T-helper 2 cell treated with Interferon-gamma antibody and Interleukin-4, amounts not matched to agents 5 μg/mL and 100 μg/mL, for 36 hours (primary cell): ENCODE measurements at regions not wholly inside any gene's neighbourhood (a gene's known extent, or its start where the extent isn't known, plus 50 kb on each side); places are given as distances from the start of the nearest gene placed in this dataset.

ENCODE experiments used
- DNase-seq: peaks from one replicate; pipeline ENCODE4 v3.0.0; 2021; ENCODE audit warnings: low spot score
- H3K27ac Mint-ChIP-seq: one replicate; pipeline ENCODE4 v1.8.0; 2021; ENCODE audit warnings: mild to moderate bottlenecking, mixed read lengths
- H3K27me3 Mint-ChIP-seq: one replicate; pipeline ENCODE4 v1.8.0; 2021; ENCODE audit warnings: low read depth, mixed read lengths
- H3K36me3 Mint-ChIP-seq: one replicate; pipeline ENCODE4 v1.8.0; 2021; ENCODE audit warnings: low read depth, mixed read lengths
- H3K4me1 Mint-ChIP-seq: one replicate; pipeline ENCODE4 v1.8.0; 2021; ENCODE audit warnings: low read depth, mixed read lengths
- H3K4me3 Mint-ChIP-seq: one replicate; pipeline ENCODE4 v1.8.0; 2022; ENCODE audit warnings: mild to moderate bottlenecking, moderate library complexity, mixed read lengths
- H3K9me3 Mint-ChIP-seq: one replicate; pipeline ENCODE4 v1.8.0; 2021; ENCODE audit warnings: mixed read lengths

DNA sequence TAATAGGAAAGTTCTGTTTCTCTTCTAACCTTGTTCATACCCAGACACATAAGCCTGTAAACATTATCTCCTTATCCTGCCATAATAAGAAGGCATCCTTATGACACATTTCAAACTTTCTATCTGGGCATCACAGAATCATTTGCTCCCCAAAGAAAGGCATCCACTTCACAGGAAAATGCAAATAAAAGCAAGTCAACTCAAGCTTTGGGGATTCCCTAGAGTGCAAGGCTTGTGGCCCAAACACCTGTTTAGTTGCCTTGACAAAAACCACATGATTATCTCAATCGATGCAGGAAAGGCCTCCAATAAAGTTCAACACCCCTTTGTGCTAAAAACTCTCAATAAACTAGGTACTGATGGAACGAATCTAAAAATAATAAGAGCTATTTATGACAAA lies 195.7 kb upstream of the GALNT5 start:
- Mint-ChIP-seq H3K27me3 (peaks cover 8% of the 10 kb centered on the region), H3K4me1 (no peaks in the 10 kb centered on the region), H3K4me3 (no peak overlapping the region), H3K9me3 (no peaks in the 10 kb centered on the region), H3K27ac (no peak overlapping the region), H3K36me3 (no peaks in the 10 kb centered on the region)
- DNase-seq, result no peak

DNA sequence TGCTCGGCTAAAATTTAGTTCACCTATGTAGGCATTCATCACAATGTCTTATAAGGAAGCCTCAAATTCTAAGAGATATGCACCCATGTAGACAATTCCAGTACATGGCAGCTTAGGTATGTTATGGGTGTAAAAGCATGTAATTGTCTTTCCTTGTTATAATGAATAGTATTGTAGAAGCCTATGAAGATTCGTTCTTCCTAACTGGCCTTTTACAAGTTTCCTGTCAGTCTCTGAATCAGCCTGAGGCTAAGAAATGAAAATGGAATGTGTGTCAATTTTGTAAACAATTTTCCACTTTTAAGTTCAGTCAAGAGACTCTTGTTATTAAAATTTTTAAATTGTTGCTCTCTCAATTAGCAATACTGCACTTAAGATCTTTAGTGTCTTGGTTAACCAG lies 189.9 kb upstream of the GALNT5 start:
- Mint-ChIP-seq H3K27ac (no peak overlapping the region), H3K9me3 (no peaks in the 10 kb centered on the region), H3K4me3 (no peak overlapping the region), H3K36me3 (no peaks in the 10 kb centered on the region), H3K27me3 (peaks cover 2% of the 10 kb centered on the region), H3K4me1 (no peaks in the 10 kb centered on the region)
- no peak for DNase-seq

DNA sequence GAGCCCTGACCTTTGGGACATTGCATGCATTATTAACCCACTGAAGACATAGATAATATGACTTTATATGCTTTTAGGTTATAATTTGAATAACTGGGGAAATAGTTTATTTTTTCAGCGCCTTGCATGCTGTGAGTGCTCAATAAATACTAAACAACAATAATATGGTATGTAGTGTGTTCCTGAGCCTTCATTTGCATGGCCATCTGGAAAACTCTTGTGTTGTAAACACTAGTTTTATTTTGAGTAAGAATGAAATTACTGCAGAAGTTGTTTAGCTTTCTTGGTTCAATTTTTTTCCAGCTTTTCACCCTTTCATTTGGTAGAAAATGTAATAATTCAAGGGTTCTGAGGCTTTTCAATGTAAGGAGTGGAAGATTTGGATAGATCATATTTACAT lies 189.3 kb upstream of the GALNT5 start:
- no peaks in the 10 kb centered on the region for H3K4me1 Mint-ChIP-seq
- no peak overlapping the region for H3K4me3 Mint-ChIP-seq
- no peaks in the 10 kb centered on the region for H3K36me3 Mint-ChIP-seq
- H3K27ac Mint-ChIP-seq, result no peak overlapping the region
- peaks cover 2% of the 10 kb centered on the region for H3K27me3 Mint-ChIP-seq
- no peak for DNase-seq
- H3K9me3 Mint-ChIP-seq, result no peaks in the 10 kb centered on the region

DNA sequence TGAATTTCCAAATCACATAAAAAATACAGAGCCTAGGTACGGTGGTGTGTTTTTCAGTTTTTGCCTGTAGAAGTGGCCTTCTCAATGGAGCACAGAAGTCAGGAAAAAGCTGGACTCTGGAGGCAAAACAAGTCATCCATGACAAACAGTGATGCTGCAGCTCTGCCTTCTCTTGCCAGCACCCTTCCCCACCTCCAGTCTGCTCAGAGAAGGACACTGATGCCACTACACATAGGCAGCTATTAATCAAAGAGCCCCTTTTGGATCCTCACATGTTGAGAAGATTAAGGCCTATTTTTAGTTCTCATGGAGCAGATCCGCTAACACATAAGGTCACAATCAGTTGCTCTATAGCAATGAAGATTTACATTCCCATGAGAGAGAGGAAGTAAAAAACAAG lies 181.6 kb upstream of the GALNT5 start:
- H3K27ac Mint-ChIP-seq, result no peak overlapping the region
- no peaks in the 10 kb centered on the region for H3K27me3 Mint-ChIP-seq

DNA sequence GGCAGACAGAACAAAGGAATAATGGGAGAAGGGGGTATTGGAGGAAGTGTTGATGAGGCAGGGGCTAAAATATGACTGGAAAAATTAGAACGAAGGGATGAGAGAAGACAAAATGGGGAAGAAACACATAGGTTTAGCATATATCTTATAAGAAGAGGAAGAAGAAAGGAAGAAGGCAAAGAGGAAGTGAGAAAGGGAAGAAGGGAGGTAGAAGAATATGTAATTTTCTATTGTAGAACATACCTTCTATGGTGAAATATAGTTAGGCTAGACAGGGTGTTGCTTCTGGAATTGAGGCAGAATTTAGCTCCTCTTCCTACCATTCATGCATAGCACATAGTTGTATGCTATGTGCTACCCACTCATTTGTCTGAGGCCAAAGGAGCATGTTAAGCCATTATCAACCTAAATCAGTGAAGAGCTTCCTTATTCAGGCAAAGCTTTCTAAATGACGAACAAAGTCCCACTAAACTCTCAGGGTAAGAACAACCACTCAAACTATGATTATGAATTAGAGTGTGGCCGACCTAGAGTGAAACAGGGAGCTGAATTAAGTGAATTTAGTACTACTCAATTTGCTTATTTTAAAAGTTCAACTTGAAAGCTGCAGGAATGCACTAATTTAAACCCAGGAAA lies 180.9 kb upstream of the GALNT5 start:
- Mint-ChIP-seq H3K4me1 (no peaks in the 10 kb centered on the region), H3K27me3 (no peaks in the 10 kb centered on the region), H3K9me3 (no peaks in the 10 kb centered on the region), H3K27ac (no peak overlapping the region), H3K4me3 (no peak overlapping the region), H3K36me3 (no peaks in the 10 kb centered on the region)
- DNase-seq, result no peak

More for the DNA sequence above, 181.6 kb upstream of the GALNT5 start:
- Mint-ChIP-seq H3K4me1 (no peaks in the 10 kb centered on the region), H3K9me3 (no peaks in the 10 kb centered on the region), H3K36me3 (no peaks in the 10 kb centered on the region), H3K4me3 (no peak overlapping the region)
- DNase-seq, result no peak

DNA sequence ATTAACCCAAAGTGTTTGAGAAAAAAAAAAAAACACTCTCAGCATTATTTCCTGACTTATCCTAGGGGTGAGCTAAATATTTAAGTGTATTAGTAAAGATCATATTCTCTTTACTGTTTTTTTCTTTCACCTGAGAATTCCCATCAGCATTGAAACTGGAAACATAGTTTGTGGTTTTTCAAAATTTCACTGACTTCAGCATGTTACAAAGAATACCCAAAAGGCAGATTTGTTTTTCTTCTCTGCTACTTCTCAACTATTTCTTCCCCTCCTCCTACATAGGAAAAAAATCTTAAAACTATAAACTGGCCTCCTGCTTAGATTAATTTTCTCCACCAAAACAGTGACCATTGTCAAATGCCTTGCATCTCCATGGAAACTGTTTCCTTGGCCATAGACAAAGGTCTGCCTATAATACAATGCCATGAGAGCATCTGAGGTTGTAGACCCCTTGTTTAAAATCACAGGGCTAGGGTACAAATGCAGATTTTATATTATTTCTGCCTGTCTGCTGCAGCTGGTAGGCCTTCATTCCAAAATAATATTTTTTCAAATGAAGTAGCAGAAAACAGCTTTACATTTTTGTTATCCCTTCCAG lies 179.7 kb upstream of the GALNT5 start:
- H3K9me3 Mint-ChIP-seq, result no peaks in the 10 kb centered on the region
- no peak overlapping the region for H3K4me3 Mint-ChIP-seq

DNA sequence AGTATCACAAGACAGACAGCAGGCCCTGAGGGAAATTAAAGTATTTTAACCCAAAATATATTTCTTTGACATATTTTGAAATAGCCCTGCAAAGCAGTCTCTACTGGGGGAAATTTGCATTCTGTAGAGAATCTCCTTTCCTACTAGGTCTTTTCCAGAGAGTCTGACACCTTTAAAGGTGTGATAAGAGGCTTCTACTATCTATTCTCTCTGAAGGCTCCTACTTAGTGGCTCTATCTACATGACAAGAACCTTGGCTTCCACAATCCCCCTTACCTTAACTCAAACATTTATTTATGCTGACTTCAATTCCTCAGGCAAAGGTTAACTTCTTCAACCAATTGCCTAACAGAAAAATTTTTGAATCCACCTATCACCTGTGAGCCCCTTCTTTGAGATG lies 174.6 kb upstream of the GALNT5 start:
- no peaks in the 10 kb centered on the region for H3K4me1 Mint-ChIP-seq
- no peaks in the 10 kb centered on the region for H3K9me3 Mint-ChIP-seq
- H3K36me3 Mint-ChIP-seq, result no peaks in the 10 kb centered on the region
- no peaks in the 10 kb centered on the region for H3K27me3 Mint-ChIP-seq
- no peak overlapping the region for H3K4me3 Mint-ChIP-seq
- H3K27ac Mint-ChIP-seq, result no peak overlapping the region
- no peak for DNase-seq

More for the DNA sequence above, 179.7 kb upstream of the GALNT5 start:
- Mint-ChIP-seq H3K27me3 (no peaks in the 10 kb centered on the region), H3K36me3 (no peaks in the 10 kb centered on the region), H3K27ac (no peak overlapping the region), H3K4me1 (no peaks in the 10 kb centered on the region)
- DNase-seq, result no peak

DNA sequence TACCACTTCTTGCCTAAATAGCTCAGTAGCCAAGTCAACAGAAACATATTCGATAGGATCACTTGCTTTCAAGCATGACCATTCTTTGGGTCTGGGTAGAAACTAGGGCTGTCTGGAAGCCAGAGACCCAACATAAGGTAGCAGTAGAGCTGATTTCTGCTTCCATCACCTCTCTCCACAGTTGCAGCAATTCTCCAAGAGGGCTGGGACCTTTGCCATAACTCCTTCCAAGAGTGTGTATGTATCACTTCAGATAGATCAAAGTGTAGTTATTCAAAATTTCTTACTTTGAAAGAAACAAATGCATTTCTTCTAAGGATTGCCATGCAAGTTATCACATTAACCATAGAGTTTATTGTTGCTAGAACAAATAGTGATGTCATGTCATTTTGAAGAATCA lies 172.0 kb upstream of the GALNT5 start:
- no peak overlapping the region for H3K27ac Mint-ChIP-seq
- H3K27me3 Mint-ChIP-seq, result no peaks in the 10 kb centered on the region
- H3K4me3 Mint-ChIP-seq, result no peak overlapping the region
- no peaks in the 10 kb centered on the region for H3K9me3 Mint-ChIP-seq
- no peaks in the 10 kb centered on the region for H3K36me3 Mint-ChIP-seq
- H3K4me1 Mint-ChIP-seq, result no peaks in the 10 kb centered on the region
- no peak for DNase-seq

DNA sequence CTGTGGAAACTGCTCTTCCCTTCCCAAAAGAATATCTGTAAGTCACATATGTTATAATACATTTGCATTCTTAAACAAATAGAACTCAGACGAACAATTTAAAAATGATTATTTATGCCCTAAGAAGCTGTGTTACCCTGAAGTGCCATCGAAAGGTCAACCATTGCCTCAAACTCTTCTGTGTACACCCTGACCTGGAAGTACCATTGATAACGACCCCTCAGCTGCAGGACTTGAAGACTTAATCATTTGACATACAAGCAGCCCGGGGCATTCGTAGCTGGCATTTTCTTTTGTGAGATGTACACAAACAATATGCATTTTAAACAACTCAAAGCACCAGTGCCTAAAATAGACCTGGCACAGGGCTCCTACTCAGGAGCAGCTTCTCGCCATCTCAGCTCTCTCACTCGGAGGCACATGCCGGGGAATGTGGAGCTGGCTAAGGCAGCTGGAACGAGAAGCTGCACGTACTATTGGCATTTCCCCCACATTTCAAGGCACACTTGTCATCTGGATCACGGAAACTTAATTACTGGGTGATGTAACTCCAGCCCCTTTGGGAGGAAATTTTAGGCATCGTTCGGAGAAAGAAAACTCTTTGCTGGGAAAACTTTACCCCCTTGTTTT lies 170.0 kb upstream of the GALNT5 start:
- Mint-ChIP-seq H3K36me3 (no peaks in the 10 kb centered on the region), H3K4me3 (no peak overlapping the region), H3K4me1 (no peaks in the 10 kb centered on the region), H3K9me3 (no peaks in the 10 kb centered on the region), H3K27ac (no peak overlapping the region), H3K27me3 (no peaks in the 10 kb centered on the region)
- DNase-seq, result no peak

DNA sequence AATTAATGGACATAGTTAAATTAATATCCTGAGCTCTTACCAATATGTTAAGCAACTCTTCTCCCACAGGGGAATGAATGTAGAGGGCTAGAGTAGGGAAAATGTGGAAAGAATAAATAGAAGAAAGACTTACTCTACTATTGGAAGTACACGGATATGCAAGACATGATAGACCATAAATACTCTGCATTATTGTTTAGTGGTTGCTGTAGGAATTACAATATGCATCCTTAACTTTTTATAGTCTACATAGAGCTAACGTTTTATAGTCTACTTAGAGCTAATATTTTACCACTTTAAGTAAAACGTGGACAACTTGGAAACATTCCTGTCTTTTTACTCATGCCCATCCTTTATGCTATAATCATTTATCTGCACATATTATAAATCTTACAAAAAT lies 163.8 kb upstream of the GALNT5 start:
- H3K27me3 Mint-ChIP-seq, result no peaks in the 10 kb centered on the region
- no peaks in the 10 kb centered on the region for H3K36me3 Mint-ChIP-seq
- H3K4me1 Mint-ChIP-seq, result no peaks in the 10 kb centered on the region
- H3K9me3 Mint-ChIP-seq, result no peaks in the 10 kb centered on the region
- no peak overlapping the region for H3K27ac Mint-ChIP-seq
- no peak for DNase-seq
- no peak overlapping the region for H3K4me3 Mint-ChIP-seq

DNA sequence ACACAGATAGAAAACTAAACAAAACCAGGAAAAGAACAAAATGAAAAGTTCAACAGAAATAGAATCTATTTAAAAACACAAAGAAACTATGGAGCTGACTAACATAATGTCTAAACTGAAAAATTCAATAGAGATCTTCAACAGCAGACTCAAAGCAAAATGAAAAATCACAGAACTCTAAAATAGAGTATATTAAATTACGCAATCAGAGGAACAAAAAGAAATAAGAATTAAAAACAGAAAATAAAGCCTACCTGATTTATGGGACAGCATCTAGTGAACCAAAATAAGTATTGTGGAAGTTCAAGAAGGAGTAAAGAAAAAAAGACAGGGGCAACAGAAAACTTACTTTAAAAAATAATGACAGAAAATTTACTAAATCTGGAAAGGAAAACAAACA lies 152.1 kb upstream of the GALNT5 start:
- no peak for DNase-seq
- no peak overlapping the region for H3K27ac Mint-ChIP-seq
- H3K9me3 Mint-ChIP-seq, result peaks cover 5% of the 10 kb centered on the region

DNA sequence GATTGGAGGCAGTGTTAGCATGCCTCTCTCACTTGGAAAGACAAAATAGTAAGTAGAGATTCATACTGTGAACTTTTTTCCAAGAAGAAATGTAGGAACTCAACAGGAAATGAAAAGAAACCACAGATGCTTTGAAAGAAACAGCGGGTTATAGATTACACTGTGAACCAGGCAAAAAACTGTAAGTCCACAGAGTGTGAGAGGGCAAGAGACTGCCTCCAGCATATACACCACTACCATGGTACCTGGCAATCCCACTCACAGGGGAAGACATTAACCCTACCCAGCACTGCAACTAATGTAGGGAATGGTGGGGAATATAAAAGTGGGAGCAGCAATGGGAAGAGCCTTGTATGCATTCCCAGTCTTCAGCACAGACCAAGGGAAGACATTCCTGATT lies 150.6 kb upstream of the GALNT5 start:
- Mint-ChIP-seq H3K27me3 (no peaks in the 10 kb centered on the region), H3K4me1 (peaks cover 5% of the 10 kb centered on the region), H3K27ac (no peak overlapping the region), H3K9me3 (peaks cover 5% of the 10 kb centered on the region), H3K36me3 (no peaks in the 10 kb centered on the region), H3K4me3 (no peak overlapping the region)
- no peak for DNase-seq

More for the DNA sequence above, 152.1 kb upstream of the GALNT5 start:
- no peaks in the 10 kb centered on the region for H3K36me3 Mint-ChIP-seq
- H3K4me3 Mint-ChIP-seq, result no peak overlapping the region
- H3K27me3 Mint-ChIP-seq, result no peaks in the 10 kb centered on the region
- peaks cover 5% of the 10 kb centered on the region for H3K4me1 Mint-ChIP-seq

DNA sequence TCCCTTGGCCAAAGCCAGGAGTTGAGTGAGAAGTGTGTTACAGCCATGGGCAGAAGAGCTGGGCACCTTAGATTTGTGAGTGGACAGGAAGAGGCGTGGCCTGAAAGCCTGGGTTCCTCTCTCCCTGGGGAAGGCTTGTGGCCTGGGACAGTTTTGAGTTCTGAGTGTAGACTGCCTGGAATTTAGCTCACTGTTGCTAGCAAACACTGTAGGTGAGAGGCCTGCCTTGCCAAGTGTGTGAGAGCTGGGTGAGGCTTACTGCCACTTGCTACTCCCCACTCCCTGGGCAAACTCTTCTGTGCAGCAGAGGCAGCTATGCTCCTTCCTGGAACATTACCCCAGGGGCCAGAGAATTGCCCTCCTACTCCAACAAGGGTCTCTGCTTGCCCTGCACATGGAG lies 150.0 kb upstream of the GALNT5 start:
- Mint-ChIP-seq H3K4me3 (no peak overlapping the region), H3K4me1 (peaks cover 5% of the 10 kb centered on the region), H3K27me3 (no peaks in the 10 kb centered on the region), H3K9me3 (peaks cover 5% of the 10 kb centered on the region), H3K27ac (no peak overlapping the region), H3K36me3 (no peaks in the 10 kb centered on the region)
- DNase-seq, result no peak

DNA sequence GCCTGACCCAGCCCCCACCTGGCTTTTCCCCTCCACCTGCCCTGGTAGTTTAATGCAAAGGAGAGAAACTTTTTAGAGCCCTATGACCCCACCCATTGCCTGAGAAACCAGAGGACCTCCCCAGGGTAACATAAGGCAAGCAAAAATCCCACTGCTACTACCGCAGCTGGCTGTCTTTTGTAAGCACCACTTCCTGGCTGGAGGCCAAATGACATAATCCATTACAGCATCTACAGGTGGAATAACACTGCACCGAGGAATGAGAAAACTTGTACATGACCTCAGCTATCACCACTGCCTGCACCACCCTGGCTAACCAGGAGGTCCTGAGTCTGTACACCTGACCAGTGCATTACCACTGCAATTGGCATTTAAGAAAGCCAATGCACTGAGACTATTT lies 149.6 kb upstream of the GALNT5 start:
- no peak overlapping the region for H3K27ac Mint-ChIP-seq
- H3K4me3 Mint-ChIP-seq, result no peak overlapping the region
- no peak for DNase-seq
- no peaks in the 10 kb centered on the region for H3K27me3 Mint-ChIP-seq
- peaks cover 5% of the 10 kb centered on the region for H3K4me1 Mint-ChIP-seq
- H3K9me3 Mint-ChIP-seq, result peaks cover 5% of the 10 kb centered on the region
- no peaks in the 10 kb centered on the region for H3K36me3 Mint-ChIP-seq

DNA sequence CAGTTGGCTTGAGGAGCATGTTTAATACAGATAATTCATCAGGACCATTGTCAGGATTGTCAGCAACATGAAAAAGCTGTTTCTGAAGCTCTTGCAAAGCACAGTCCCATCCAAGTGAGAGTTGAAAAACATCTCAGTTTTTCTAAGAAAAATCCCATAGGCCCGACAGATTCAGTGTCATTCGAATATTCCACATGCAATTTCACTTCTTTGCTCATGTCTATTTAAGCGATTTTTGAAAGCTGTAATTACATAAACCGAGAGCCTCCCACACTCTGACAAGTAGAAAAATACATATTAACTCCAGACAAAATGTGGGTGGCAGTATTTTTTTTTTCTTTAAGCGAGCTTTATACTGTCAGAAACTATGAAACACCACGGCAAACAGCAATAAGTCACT lies 134.7 kb upstream of the GALNT5 start:
- H3K27me3 Mint-ChIP-seq, result no peaks in the 10 kb centered on the region
- no peak for DNase-seq
- H3K4me3 Mint-ChIP-seq, result no peak overlapping the region
- H3K4me1 Mint-ChIP-seq, result no peaks in the 10 kb centered on the region
- H3K9me3 Mint-ChIP-seq, result no peaks in the 10 kb centered on the region
- H3K27ac Mint-ChIP-seq, result no peak overlapping the region
- no peaks in the 10 kb centered on the region for H3K36me3 Mint-ChIP-seq
